ENCODE measurements at regions not wholly inside any gene's neighbourhood (a gene's known extent, or its start where the extent isn't known, plus 50 kb on each side); places are given as distances from the start of the nearest gene placed in this dataset.

- no peak for DNase-seq
These were observed 207.5 kb upstream of the PWP1 start for GRCh38 chr12:107477947-107478610.

DNA sequence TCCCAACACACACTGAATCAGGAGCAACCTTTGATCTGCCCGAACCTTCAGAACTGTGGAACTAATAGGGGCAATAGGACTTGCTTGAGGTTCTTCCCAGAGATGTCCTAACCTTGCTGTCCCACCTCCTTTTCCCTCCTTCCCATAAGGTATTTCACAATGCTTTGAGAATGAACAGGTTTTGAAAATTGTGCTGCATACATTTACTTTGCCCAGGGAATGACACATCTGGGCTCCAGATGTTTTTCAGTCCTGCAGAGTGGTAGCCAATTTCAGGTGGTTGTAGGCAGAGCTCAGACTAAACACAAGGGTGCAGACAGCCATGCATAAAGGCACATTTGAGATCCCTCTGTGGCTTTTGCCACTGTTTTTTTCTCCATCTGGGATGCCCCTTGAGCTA, 206.7 kb upstream of the PWP1 start:
- no peak for DNase-seq

GRCh38 chr12:107480836-107481608, 204.6 kb upstream of the PWP1 start:
- peak; percentile 18 to 66 (median 59) for DNase-seq

GRCh38 chr12:107484230-107484629, 201.4 kb upstream of the PWP1 start:
- no peak for DNase-seq

DNA sequence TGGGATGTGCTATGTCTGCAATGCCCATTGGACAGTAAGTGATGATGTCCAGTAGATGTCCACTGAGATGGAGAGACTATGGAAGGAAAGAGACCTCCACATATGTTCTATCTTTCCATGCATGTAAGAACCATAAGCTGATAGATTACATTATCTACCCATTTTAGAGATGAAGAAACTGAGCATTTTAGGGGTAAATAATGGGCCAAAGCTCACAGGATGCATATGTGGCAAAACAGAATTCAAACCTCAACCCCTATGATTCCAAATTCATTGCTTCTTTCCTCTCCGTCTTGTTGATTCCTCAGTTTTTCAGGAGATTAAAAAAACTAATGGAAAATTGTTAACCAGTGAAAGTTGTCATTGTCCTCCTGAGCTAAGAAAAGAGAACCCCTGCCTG, 200.7 kb upstream of the PWP1 start:
- DNase-seq = no peak

DNA sequence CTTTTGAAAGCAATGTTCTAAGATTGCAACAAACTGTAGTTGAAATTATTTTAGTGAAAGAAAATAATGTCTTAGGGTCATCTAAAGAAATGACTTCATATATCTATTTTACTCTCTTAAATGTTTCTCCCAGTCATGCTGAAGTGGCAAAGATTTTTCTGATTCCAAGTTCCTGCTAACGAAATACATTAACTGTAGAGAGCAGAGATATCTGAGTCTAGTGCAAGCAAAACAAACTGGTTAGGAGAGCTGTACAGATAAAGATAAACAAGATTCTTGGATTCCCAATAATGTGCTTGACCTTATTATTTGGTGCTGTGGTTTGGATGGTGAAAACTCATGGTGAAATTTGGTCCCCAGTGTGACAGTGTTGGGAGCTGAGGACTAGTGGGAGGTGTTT, 199.9 kb upstream of the PWP1 start:
- DNase-seq = no peak

GRCh38 chr12:107486140-107486892, 199.3 kb upstream of the PWP1 start:
- DNase-seq = no peak

GRCh38 chr12:107487011-107487680, 198.5 kb upstream of the PWP1 start:
- no peak for DNase-seq

DNA sequence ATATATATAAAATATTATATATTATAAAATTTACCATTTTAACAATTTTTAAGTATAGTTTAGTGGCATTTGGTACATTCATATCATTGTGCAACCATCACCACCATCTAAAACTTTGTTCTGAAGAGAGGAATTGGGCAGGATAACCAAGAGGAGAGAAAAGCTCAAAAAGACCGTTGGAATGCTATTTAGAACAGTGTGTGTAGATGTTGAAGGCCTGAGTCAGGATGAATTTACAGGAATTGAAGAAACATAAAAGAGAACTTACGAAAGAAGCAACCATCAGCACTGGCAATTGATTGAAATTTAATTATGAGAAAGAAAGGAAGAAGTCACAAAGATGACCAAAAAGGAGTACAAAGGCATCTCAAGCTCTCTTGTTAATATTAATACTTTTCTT, 196.9 kb upstream of the PWP1 start:
- no peak for DNase-seq

DNA sequence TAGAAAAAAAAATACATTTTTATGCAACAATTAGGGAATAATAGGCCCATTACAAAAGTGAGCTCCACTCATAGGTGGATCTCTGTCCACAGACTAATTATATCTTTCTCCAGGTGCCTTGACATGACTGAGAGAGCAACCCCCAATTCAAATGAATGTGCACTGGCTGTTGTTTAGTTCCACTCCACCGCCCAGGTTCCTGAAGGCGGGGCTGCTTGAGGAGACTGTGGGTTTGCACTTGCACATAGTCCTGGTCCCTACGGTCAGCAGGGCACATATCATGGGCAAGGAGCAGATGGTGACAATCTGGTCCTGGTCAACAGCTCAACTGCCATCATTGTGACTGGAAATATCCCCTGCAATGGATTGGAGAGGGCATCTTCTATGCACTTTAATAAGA, 195.6 kb upstream of the PWP1 start:
- DNase-seq = peak in 1 of 3 experiments; percentile 34

DNA sequence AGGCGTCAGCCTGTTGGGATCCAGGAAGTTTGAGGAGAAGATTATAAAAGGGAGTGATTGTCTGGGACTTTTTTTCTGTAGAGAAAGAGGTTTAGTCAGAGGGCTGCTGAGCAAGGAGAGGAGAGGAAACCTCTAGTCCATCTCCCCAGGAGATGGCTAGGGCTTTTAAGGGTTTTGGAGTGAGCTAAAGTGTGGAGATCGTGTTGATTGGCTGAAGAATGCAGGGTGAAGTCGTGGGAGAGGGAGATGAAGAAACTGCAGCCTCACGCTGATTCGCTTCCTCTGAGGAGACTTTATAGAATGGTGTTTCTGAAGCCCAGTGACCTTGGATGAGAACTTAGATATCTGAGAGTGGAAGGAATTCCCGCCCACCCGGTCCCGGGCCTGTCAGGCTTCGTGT, 193.7 kb upstream of the PWP1 start:
- DNase-seq = no peak

GRCh38 chr12:107492393-107493134, 193.0 kb upstream of the PWP1 start:
- DNase-seq = peak in 1 of 3 experiments; percentile 23

- DNase-seq = no peak
These were observed 192.5 kb upstream of the PWP1 start for GRCh38 chr12:107493135-107493494.

GRCh38 chr12:107493666-107494065, 191.9 kb upstream of the PWP1 start:
- DNase-seq = no peak

- no peak for DNase-seq
These were observed 191.3 kb upstream of the PWP1 start for GRCh38 chr12:107494331-107494730.

- no peak for DNase-seq
These were observed 190.0 kb upstream of the PWP1 start for GRCh38 chr12:107495604-107496003.

DNA sequence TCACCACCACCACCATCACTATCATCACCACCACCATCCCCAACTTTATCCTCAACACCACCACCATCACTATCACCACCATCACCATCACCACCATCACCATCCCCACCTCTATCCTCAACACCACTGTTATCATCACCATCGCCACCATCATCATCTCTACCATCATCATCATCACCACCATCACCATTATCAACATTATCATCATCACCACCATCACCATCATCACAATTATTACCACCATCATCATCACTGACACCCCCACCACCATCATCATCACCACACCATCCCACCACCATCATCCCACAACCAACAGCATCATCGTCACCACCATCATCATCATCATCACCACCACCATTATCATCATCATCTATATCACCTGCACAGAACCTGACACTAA, 188.4 kb upstream of the PWP1 start:
- no peak for DNase-seq

- DNase-seq = no peak
These were observed 185.3 kb upstream of the PWP1 start for GRCh38 chr12:107500307-107500706.

DNA sequence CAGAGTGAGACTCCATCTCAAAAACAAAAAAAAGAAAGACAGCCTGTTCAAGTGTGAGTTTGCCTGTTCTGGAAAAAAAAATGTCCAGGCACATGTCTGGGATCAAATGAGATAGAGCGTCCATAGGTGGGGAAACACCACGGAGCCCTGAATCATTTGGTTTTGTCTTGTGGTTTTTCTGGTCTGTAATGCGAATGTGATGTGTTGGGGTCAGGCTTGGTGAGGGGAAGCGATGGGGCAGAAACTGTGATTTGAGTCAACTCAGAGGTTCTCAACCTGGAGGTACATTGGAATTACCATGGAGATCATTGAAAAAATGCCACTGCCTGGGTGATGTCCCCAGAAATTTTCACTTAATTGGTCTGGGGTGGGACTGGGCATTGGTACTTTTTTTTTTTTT, 183.9 kb upstream of the PWP1 start:
- no peak for DNase-seq

DNA sequence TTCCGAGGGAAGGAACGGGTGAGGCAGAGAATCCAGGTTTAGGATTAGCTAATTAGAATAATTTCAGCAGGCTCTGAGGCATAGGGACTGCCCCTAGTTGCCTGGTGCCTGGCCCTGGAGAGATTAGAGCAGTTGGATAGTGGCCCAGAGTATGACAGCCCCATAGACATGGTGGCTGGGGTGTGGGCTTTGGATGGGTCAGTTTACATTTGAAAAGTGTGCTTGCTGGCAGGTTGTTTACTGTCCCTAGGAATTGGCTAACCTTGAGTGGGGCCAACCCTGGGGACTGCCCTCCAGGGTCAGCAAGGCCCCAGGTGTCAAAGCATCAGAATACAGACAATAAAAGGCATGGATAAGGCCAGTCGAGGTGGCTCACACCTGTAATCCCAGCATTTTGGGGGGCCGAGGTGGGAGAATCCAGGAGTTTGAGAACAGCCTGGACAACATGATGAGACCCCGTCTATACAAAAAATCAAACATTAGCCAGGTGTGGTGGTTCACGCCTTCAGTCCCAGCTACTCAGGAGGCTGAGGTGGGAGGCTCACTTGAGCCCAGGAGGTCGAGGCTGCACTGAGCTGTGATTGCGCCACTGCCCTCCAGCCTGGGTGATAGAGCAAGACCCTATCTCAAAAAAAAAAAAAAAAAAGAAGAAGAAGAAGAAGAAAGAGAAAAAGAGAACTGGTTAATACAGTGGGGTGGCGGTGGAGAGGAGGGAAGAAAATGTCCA, 182.3 kb upstream of the PWP1 start:
- DNase-seq = no peak

DNA sequence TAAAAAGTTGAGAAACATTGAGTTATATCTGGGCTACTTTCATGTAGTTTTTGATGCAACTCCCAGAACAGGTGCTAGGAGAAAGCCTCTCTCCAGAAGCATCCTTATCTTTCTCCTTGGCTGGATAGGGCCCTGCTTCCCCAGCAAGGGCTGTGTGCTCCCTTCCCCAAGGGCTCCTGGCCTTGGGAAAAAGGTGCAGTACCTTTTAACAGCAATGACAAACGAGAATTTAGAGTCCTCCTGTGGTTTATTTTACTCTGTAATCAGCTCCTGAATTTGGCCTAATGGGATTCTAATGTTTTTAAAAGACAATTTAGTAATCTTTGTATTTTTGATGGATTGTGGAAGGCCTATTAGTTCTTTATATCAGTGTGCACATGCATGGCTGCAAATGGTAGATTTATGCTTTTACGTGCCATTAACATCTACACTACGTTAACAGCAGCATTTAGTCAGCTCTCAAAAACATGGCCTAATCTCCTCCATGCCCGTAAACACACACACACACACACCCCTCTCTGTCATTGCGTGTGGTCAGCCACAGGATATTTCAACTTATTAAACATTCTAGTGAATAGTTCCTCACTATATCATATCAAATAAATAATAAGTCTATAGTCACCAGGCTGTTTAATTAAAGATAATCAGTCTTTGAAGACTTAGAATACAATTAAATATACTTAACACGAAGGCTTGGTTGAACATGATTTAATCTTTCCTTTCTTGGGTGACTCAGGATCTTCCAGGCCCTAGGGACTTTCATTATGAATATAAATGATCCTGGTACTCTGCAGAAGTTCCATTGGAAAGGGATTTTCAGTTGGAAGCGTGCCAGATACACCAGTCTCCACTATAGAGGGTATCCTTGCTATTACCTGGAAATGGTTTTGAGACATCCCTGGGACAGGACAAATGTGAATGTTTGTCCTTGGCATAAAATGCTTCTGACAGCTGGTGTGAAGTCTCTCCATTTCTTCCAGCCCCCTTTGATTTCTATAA, 181.4 kb upstream of the PWP1 start:
- DNase-seq = peak; percentile 17 to 80 (median 60)
